Activated CD4-positive, CD25-positive, alpha-beta regulatory T cell treated with anti-CD3 and anti-CD28 coated beads, Interleukin-2, amount 50 U/mL, for 72 hours (primary cell): ENCODE measurements at regions not wholly inside any gene's neighbourhood (a gene's known extent, or its start where the extent isn't known, plus 50 kb on each side); places are given as distances from the start of the nearest gene placed in this dataset.
"Not testable (repeated sequence)": the region's sequence is repeated elsewhere in the genome, so short reads cannot be mapped to it uniquely, and the experiment has no call there.

Source experiments
- DNase-seq: peaks from one replicate; pipeline ENCODE4 v3.0.0; 2021

- no peak for DNase-seq
Observed at GRCh38 chr12:68387338-68387737, 55.2 kb upstream of the MDM1 start.

GRCh38 chr12:68389305-68389704 lies 57.1 kb upstream of the MDM1 start:
- DNase-seq: no peak

GRCh38 chr12:68391937-68392336 lies 59.8 kb upstream of the MDM1 start:
- no peak for DNase-seq

- no peak for DNase-seq
Observed at GRCh38 chr12:68392376-68392775, 60.2 kb upstream of the MDM1 start.

GRCh38 chr12:68393417-68393816 lies 61.3 kb upstream of the MDM1 start:
- no peak for DNase-seq

- DNase-seq: no peak
Observed at GRCh38 chr12:68397566-68398158, 65.5 kb upstream of the MDM1 start.

- not testable (repeated sequence) for DNase-seq
Observed at GRCh38 chr12:68398689-68399088, 66.5 kb upstream of the MDM1 start.

- no peak for DNase-seq
Observed at GRCh38 chr12:68400226-68400829, 68.2 kb upstream of the MDM1 start.

GRCh38 chr12:68402422-68402821 lies 70.3 kb upstream of the MDM1 start:
- DNase-seq: no peak

GRCh38 chr12:68403296-68403695 lies 71.1 kb upstream of the MDM1 start:
- DNase-seq: no peak

GRCh38 chr12:68403711-68404110 lies 71.5 kb upstream of the MDM1 start:
- DNase-seq: no peak

- DNase-seq: no peak
Observed at GRCh38 chr12:68405343-68405781, 73.2 kb upstream of the MDM1 start.

- no peak for DNase-seq
Observed at GRCh38 chr12:68406134-68406576, 74.0 kb upstream of the MDM1 start.

- no peak for DNase-seq
Observed at GRCh38 chr12:68406911-68407310, 74.7 kb upstream of the MDM1 start.

GRCh38 chr12:68410018-68410660 lies 78.0 kb upstream of the MDM1 start:
- DNase-seq: no peak

- no peak for DNase-seq
Observed at GRCh38 chr12:68411371-68411770, 79.2 kb upstream of the MDM1 start.

- DNase-seq: no peak
Observed at GRCh38 chr12:68414988-68415387, 82.8 kb upstream of the MDM1 start.

GRCh38 chr12:68416350-68416749 lies 84.2 kb upstream of the MDM1 start:
- no peak for DNase-seq

GRCh38 chr12:68416826-68417225 lies 84.7 kb upstream of the MDM1 start:
- no peak for DNase-seq

- DNase-seq: no peak
Observed at GRCh38 chr12:68418137-68418460, 85.9 kb upstream of the MDM1 start.

GRCh38 chr12:68420225-68421010 lies 88.3 kb upstream of the MDM1 start:
- DNase-seq: no peak

- no peak for DNase-seq
Observed at GRCh38 chr12:68422159-68422558, 90.0 kb upstream of the MDM1 start.

GRCh38 chr12:68422956-68423574 lies 90.9 kb upstream of the MDM1 start:
- no peak for DNase-seq
